Ishikawa (cell line): ENCODE measurements at regions not wholly inside any gene's neighbourhood (a gene's known extent, or its start where the extent isn't known, plus 50 kb on each side); places are given as distances from the start of the nearest gene placed in this dataset.

ENCODE experiments used
- CEBPB ChIP-seq: IDR thresholded peaks from 2 replicates; pipeline ENCODE4 v1.6.1; 2012
- CREB1 ChIP-seq: IDR thresholded peaks from 2 replicates; pipeline ENCODE4 v1.6.1; 2012; ENCODE audit warnings: low read depth
- EGR1 ChIP-seq: IDR thresholded peaks from 2 replicates; pipeline ENCODE4 v1.6.1; 2012
- EP300 ChIP-seq: IDR thresholded peaks from 2 replicates; pipeline ENCODE4 v1.6.1; 2012; ENCODE audit warnings: borderline replicate concordance
- FOXM1 ChIP-seq: IDR thresholded peaks from 2 replicates; pipeline ENCODE4 v1.6.1; 2012; ENCODE audit warnings: low read depth, borderline replicate concordance
- MAX ChIP-seq: IDR thresholded peaks from 2 replicates; pipeline ENCODE4 v1.6.1; 2012
- NFIC ChIP-seq: IDR thresholded peaks from 2 replicates; pipeline ENCODE4 v1.6.1; 2012
- RAD21 ChIP-seq: IDR thresholded peaks from 2 replicates; pipeline ENCODE4 v1.6.1; 2012; ENCODE audit warnings: low read depth
- REST ChIP-seq: IDR thresholded peaks from 2 replicates; pipeline ENCODE4 v1.6.1; 2012; ENCODE audit warnings: low read depth, mild to moderate bottlenecking
- TAF1 ChIP-seq: IDR thresholded peaks from 2 replicates; pipeline ENCODE4 v1.6.1; 2012; ENCODE audit warnings: low read depth, mild to moderate bottlenecking
- TCF12 ChIP-seq: IDR thresholded peaks from 2 replicates; pipeline ENCODE4 v1.6.1; 2012; ENCODE audit warnings: low read depth
- TEAD4 ChIP-seq: IDR thresholded peaks from 2 replicates; pipeline ENCODE4 v1.6.1; 2012
- USF1 ChIP-seq: IDR thresholded peaks from 2 replicates; pipeline ENCODE4 v1.6.1; 2012
- YY1 ChIP-seq: IDR thresholded peaks from 2 replicates; pipeline ENCODE4 v1.6.1; 2012; ENCODE audit warnings: low read depth
- ZBTB7A ChIP-seq: IDR thresholded peaks from 2 replicates; pipeline ENCODE4 v1.6.1; 2012; ENCODE audit warnings: low read depth

- TF ChIP-seq ZBTB7A (no peak), EGR1 (no peak), EP300 (no peak), MAX (no peak), REST (no peak), TAF1 (no peak), CREB1 (no peak), TCF12 (no peak), RAD21 (no peak), FOXM1 (no peak), CEBPB (no peak), USF1 (no peak), YY1 (no peak), NFIC (no peak), TEAD4 (no peak)
These were observed 418.0 kb downstream of the CETN3 start for GRCh38 chr5:89991592-89991991.

- TF ChIP-seq EP300, result no peak
- TF ChIP-seq TAF1, result no peak
- no peak for TF ChIP-seq ZBTB7A
- TF ChIP-seq NFIC, result no peak
- no peak for TF ChIP-seq FOXM1
- no peak for TF ChIP-seq EGR1
- TF ChIP-seq MAX, result no peak
- no peak for TF ChIP-seq REST
- TF ChIP-seq USF1, result no peak
- TF ChIP-seq YY1, result no peak
- no peak for TF ChIP-seq RAD21
- TF ChIP-seq TCF12, result no peak
- TF ChIP-seq CREB1, result no peak
- no peak for TF ChIP-seq CEBPB
- TF ChIP-seq TEAD4, result no peak
These were observed 419.8 kb downstream of the CETN3 start for GRCh38 chr5:89989776-89990175.

- no peak for TF ChIP-seq YY1
- TF ChIP-seq ZBTB7A, result no peak
- no peak for TF ChIP-seq EGR1
- no peak for TF ChIP-seq TEAD4
These were observed 420.4 kb downstream of the CETN3 start for GRCh38 chr5:89988998-89989655.

GRCh38 chr5:89988129-89988810 is 421.3 kb downstream of the CETN3 start:
- TF ChIP-seq CEBPB (no peak), TEAD4 (0 out of 2 replicates have a peak, but pooled peaks have one; percentile 5), TCF12 (no peak)

- TF ChIP-seq ZBTB7A, result no peak
These were observed 426.3 kb downstream of the CETN3 start for GRCh38 chr5:89983216-89983615.

- TF ChIP-seq MAX (no peak), RAD21 (no peak), TCF12 (no peak), NFIC (no peak), CEBPB (no peak), USF1 (no peak), TEAD4 (no peak), CREB1 (no peak), EGR1 (no peak), TAF1 (no peak), YY1 (no peak)
These were observed 427.4 kb downstream of the CETN3 start for GRCh38 chr5:89981878-89982773.
